HG02938 (cell line): ENCODE measurements at regions not wholly inside any gene's neighbourhood (a gene's known extent, or its start where the extent isn't known, plus 50 kb on each side); places are given as distances from the start of the nearest gene placed in this dataset.
"Not testable (repeated sequence)": the region's sequence is repeated elsewhere in the genome, so short reads cannot be mapped to it uniquely, and the experiment has no call there.

Source experiments
- ATAC-seq: cut with Tn5 transposase; IDR thresholded peaks from one replicate; pipeline ENCODE4 v1.9.1; 2021; ENCODE audit warnings: mild to moderate bottlenecking, moderate library complexity; ENCODE audit not compliant: unreplicated experiment

GRCh38 chrX:41033299-41033698 lies 51.9 kb upstream of the USP9X start:
- no peak for ATAC-seq

GRCh38 chrX:41034902-41035301 lies 50.3 kb upstream of the USP9X start:
- ATAC-seq, result not testable (repeated sequence)
